ENCODE measurements at regions not wholly inside any gene's neighbourhood (a gene's known extent, or its start where the extent isn't known, plus 50 kb on each side); places are given as distances from the start of the nearest gene placed in this dataset.

- TF ChIP-seq REST (IDR thresholded peaks at IDR 0.05; ENCODE audit: low read depth) (no peak), MAX (IDR thresholded peaks at IDR 0.05) (no peak), RAD21 (IDR thresholded peaks at IDR 0.05; ENCODE audit: low read depth) (no peak), CEBPB (IDR thresholded peaks at IDR 0.05) (no peak), ZBTB7A (IDR thresholded peaks at IDR 0.05; ENCODE audit: low read depth) (no peak), TAF1 (IDR thresholded peaks at IDR 0.05; ENCODE audit: low read depth) (no peak), TCF12 (IDR thresholded peaks at IDR 0.05; ENCODE audit: low read depth) (no peak), CREB1 (IDR thresholded peaks at IDR 0.05; ENCODE audit: low read depth) (no peak)
These were observed 939.2 kb upstream of the ATXN8OS start for GRCh38 chr13:69168436-69168835.
